ENCODE measurements at regions not wholly inside any gene's neighbourhood (a gene's known extent, or its start where the extent isn't known, plus 50 kb on each side); places are given as distances from the start of the nearest gene placed in this dataset.

DNA sequence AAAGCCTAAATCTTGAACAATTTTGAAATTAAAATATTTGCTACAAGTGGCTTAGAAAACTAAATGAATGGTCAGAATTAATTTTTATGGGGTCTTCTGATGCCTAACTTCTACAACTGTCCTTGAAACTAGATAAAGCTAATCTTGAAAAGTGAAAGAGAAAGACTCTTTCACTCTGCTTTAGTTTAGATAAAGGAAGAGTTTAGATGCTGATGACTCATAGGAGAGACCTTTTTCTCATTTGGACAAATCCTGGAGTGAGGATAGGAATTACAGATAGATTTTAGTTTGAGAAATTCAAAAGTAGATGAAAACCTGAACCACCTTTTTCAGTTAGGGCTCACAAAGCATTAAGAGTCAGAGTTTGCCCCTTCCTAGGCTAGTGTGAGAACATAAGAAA lies 342.3 kb upstream of the GRID2 start:
- Histone ChIP-seq H3K4me1 (ENCODE audit: control insufficient read depth in 5 of 5, insufficient read depth in 5 of 5, low read length in 5 of 5) (no peaks in the 10 kb centered on the region), H3K36me3 (ENCODE audit: control insufficient read depth in 4 of 4, insufficient read depth in 4 of 4, low read length in 4 of 4) (no peaks in the 10 kb centered on the region), H3K9me3 (ENCODE audit: control insufficient read depth in 4 of 4, insufficient read depth in 3 of 4, low read length in 3 of 4) (no peaks in the 10 kb centered on the region), H3K9ac (ENCODE audit: insufficient read depth in 1 of 2, low read length in 2 of 2) (no peak overlapping the region), H3K27me3 (ENCODE audit: control insufficient read depth in 3 of 3, insufficient read depth in 3 of 3, low read length in 2 of 3) (no peaks in the 10 kb centered on the region), H3K27ac (ENCODE audit: low read depth in 1 of 2, low read length in 1 of 2) (no peak overlapping the region), H3K4me3 (no peak overlapping the region)
- TF ChIP-seq CTCF (IDR thresholded peaks at IDR 0.05; ENCODE audit: control extremely low read depth, extremely low read depth), result no peak
- ATAC-seq (ENCODE audit: insufficient read depth, low FRiP score) (no peak), DNase-seq (no peak)

GRCh38 chr4:91963486-91963885 lies 340.3 kb upstream of the GRID2 start:
- H3K9me3 ChIP-seq (ENCODE audit: control insufficient read depth in 4 of 4, insufficient read depth in 3 of 4, low read length in 3 of 4), result no peaks in the 10 kb centered on the region
- WGBS, 2 donors, result 38 to 75% methylated on average over 3 of the region's 3 CpGs
- no peak overlapping the region for H3K27ac ChIP-seq (ENCODE audit: low read depth in 1 of 2, low read length in 1 of 2)
- DNase-seq, result no peak
- H3K9ac ChIP-seq (ENCODE audit: insufficient read depth in 1 of 2, low read length in 2 of 2), result no peak overlapping the region
- TF ChIP-seq CTCF (IDR thresholded peaks at IDR 0.05; ENCODE audit: control extremely low read depth, extremely low read depth), result no peak
- no peak for ATAC-seq (ENCODE audit: insufficient read depth, low FRiP score)
- H3K4me1 ChIP-seq (ENCODE audit: control insufficient read depth in 5 of 5, insufficient read depth in 5 of 5, low read length in 5 of 5), result no peaks in the 10 kb centered on the region
- no peak overlapping the region for H3K4me3 ChIP-seq
- H3K36me3 ChIP-seq (ENCODE audit: control insufficient read depth in 4 of 4, insufficient read depth in 4 of 4, low read length in 4 of 4), result no peaks in the 10 kb centered on the region
- H3K27me3 ChIP-seq (ENCODE audit: control insufficient read depth in 3 of 3, insufficient read depth in 3 of 3, low read length in 2 of 3), result no peaks in the 10 kb centered on the region

DNA sequence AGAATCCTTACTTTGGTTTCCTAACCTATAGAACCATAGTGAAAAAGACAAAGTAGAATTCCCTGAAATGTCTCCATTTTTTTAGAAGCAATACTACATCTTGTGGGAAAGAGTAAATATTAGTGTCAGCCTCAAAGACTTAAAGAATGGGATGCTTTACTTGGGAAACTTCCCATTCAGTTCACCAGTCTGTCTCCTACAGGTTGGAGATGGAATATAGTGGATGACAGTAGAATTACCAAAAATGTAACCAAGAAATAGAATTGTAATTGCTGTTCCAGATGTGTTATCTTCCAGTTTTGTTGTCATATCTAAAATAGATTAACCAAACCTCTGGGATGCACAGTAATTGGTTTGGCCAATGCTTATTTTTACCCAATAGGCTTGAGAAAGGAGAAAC lies 338.6 kb upstream of the GRID2 start:
- Histone ChIP-seq H3K36me3 (ENCODE audit: control insufficient read depth in 4 of 4, insufficient read depth in 4 of 4, low read length in 4 of 4) (no peaks in the 10 kb centered on the region), H3K4me1 (ENCODE audit: control insufficient read depth in 5 of 5, insufficient read depth in 5 of 5, low read length in 5 of 5) (no peaks in the 10 kb centered on the region), H3K4me3 (no peak overlapping the region), H3K9ac (ENCODE audit: insufficient read depth in 1 of 2, low read length in 2 of 2) (no peak overlapping the region), H3K27ac (ENCODE audit: low read depth in 1 of 2, low read length in 1 of 2) (no peak overlapping the region), H3K9me3 (ENCODE audit: control insufficient read depth in 4 of 4, insufficient read depth in 3 of 4, low read length in 3 of 4) (no peaks in the 10 kb centered on the region), H3K27me3 (ENCODE audit: control insufficient read depth in 3 of 3, insufficient read depth in 3 of 3, low read length in 2 of 3) (no peaks in the 10 kb centered on the region)
- TF ChIP-seq CTCF (IDR thresholded peaks at IDR 0.05; ENCODE audit: control extremely low read depth, extremely low read depth), result no peak
- ATAC-seq (ENCODE audit: insufficient read depth, low FRiP score) (no peak), DNase-seq (no peak)

GRCh38 chr4:91973479-91974153 lies 330.1 kb upstream of the GRID2 start:
- no peaks in the 10 kb centered on the region for H3K36me3 ChIP-seq (ENCODE audit: control insufficient read depth in 4 of 4, insufficient read depth in 4 of 4, low read length in 4 of 4)
- no peak overlapping the region for H3K4me3 ChIP-seq
- ATAC-seq (ENCODE audit: insufficient read depth, low FRiP score) (no peak), DNase-seq (no peak)
- no peak for TF ChIP-seq CTCF (IDR thresholded peaks at IDR 0.05; ENCODE audit: control extremely low read depth, extremely low read depth)
- H3K27ac ChIP-seq (ENCODE audit: low read depth in 1 of 2, low read length in 1 of 2), result no peak overlapping the region
- no peak overlapping the region for H3K9ac ChIP-seq (ENCODE audit: insufficient read depth in 1 of 2, low read length in 2 of 2)
- peaks cover 0 to 4% (median under 1%) of the 10 kb centered on the region in 4 donors for H3K9me3 ChIP-seq (ENCODE audit: control insufficient read depth in 4 of 4, insufficient read depth in 3 of 4, low read length in 3 of 4)
- WGBS, 2 donors, result 77 to 78% methylated on average over 1 of the region's 1 CpG
- no peaks in the 10 kb centered on the region for H3K4me1 ChIP-seq (ENCODE audit: control insufficient read depth in 5 of 5, insufficient read depth in 5 of 5, low read length in 5 of 5)
- no peaks in the 10 kb centered on the region for H3K27me3 ChIP-seq (ENCODE audit: control insufficient read depth in 3 of 3, insufficient read depth in 3 of 3, low read length in 2 of 3)
